Tibial artery (tissue), 4 donors: ENCODE measurements at regions not wholly inside any gene's neighbourhood (a gene's known extent, or its start where the extent isn't known, plus 50 kb on each side); places are given as distances from the start of the nearest gene placed in this dataset.
"Not testable (repeated sequence)": the region's sequence is repeated elsewhere in the genome, so short reads cannot be mapped to it uniquely, and the experiment has no call there.

Source experiments
- DNase-seq, 2 donors: peaks; one replicate each; pipeline ENCODE4 v3.0.0-alpha.2; 2019
- H3K27ac ChIP-seq, 2 donors: fragments of 200-600 bp; sonication (generic) in 1 of 2; 1 replicate in 1 of 2; 2 replicates in 1 of 2; pipeline ENCODE4 v1.5.1; 2018 to 2019; ENCODE audit warnings: mild to moderate bottlenecking in 1 of 2
- H3K27me3 ChIP-seq, 2 donors: fragments of 200-600 bp; sonication (generic) in 1 of 2; one replicate each; pipeline versions ENCODE4 v1.5.1 to v1.6.0; 2016 to 2019
- H3K36me3 ChIP-seq, 3 donors: fragments of 200-600 bp; sonication (generic) in 2 of 3; one replicate each; pipeline ENCODE4 v1.5.1; 2016 to 2019; ENCODE audit warnings: mild to moderate bottlenecking in 2 of 3
- H3K4me1 ChIP-seq, 4 donors: fragments of 200-600 bp; sonication (generic) in 2 of 4; 1 replicate in 3 of 4; 2 replicates in 1 of 4; pipeline ENCODE4 v1.5.1; 2016 to 2019
- H3K4me3 ChIP-seq, 2 donors: fragments of 200-600 bp; sonication (generic) in 1 of 2; 1 replicate in 1 of 2; 2 replicates in 1 of 2; pipeline ENCODE4 v1.5.1; 2018 to 2019; ENCODE audit warnings: mild to moderate bottlenecking in 2 of 2
- H3K9me3 ChIP-seq, 3 donors: fragments of 200-600 bp; sonication (generic) in 1 of 3; one replicate each; pipeline ENCODE4 v1.5.1; 2016 to 2019
- intact Hi-C: fragments of 100-400 bp; cut with DNase I; formaldehyde crosslinking; loops from one replicate; pipeline ENCODE4 v1.15.0; 2023; ENCODE audit warnings: low total_unique reads
- TF ChIP-seq, protein P1 (sequence below), 2 experiments: fragments of 200-600 bp in 1 of 2; fragments of 450-650 bp in 1 of 2; IDR thresholded peaks; one replicate each; pipeline ENCODE4 v1.5.1; 2017 to 2019; ENCODE audit warnings: antibody characterized with exemption in 2 of 2, mild to moderate bottlenecking in 1 of 2, moderate library complexity in 1 of 2

DNA sequence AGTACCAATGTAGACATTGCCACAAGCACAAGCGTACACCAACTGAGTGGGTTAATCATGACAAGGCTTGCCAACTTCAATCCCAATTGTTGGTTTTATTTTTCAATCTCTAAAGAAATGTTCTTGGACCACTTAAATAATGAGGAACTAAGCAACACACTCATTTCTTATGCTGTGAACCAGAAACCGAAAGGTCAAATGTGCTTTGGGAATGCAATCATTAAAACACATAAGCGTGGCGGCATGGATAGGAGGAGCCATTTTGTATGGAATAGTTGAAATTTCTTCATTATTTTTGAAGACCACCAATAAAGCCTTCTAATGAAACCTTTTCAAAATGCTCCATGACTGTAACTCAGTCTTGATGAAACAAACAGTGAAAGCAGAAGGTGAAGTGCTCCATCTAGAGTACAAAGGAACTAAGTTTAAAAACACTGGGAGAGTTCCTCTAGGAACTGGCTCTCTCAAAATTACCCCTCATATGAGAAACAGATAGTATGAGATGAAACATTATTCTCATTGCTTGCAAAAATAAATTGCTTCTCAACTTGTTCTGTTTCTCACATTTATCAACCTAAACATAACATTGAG is 113.2 kb upstream of the CHST9 start:
- Histone ChIP-seq H3K27ac (no peak overlapping the region), H3K4me1 (no peaks in the 10 kb centered on the region), H3K9me3 (no peaks in the 10 kb centered on the region), H3K27me3 (no peaks in the 10 kb centered on the region), H3K4me3 (no peak overlapping the region), H3K36me3 (no peaks in the 10 kb centered on the region)
- TF ChIP-seq, protein P1, sequence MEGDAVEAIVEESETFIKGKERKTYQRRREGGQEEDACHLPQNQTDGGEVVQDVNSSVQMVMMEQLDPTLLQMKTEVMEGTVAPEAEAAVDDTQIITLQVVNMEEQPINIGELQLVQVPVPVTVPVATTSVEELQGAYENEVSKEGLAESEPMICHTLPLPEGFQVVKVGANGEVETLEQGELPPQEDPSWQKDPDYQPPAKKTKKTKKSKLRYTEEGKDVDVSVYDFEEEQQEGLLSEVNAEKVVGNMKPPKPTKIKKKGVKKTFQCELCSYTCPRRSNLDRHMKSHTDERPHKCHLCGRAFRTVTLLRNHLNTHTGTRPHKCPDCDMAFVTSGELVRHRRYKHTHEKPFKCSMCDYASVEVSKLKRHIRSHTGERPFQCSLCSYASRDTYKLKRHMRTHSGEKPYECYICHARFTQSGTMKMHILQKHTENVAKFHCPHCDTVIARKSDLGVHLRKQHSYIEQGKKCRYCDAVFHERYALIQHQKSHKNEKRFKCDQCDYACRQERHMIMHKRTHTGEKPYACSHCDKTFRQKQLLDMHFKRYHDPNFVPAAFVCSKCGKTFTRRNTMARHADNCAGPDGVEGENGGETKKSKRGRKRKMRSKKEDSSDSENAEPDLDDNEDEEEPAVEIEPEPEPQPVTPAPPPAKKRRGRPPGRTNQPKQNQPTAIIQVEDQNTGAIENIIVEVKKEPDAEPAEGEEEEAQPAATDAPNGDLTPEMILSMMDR (IDR thresholded peaks at IDR 0.05) = no peak
- no peak for DNase-seq
- intact Hi-C loops = no loop called here

DNA sequence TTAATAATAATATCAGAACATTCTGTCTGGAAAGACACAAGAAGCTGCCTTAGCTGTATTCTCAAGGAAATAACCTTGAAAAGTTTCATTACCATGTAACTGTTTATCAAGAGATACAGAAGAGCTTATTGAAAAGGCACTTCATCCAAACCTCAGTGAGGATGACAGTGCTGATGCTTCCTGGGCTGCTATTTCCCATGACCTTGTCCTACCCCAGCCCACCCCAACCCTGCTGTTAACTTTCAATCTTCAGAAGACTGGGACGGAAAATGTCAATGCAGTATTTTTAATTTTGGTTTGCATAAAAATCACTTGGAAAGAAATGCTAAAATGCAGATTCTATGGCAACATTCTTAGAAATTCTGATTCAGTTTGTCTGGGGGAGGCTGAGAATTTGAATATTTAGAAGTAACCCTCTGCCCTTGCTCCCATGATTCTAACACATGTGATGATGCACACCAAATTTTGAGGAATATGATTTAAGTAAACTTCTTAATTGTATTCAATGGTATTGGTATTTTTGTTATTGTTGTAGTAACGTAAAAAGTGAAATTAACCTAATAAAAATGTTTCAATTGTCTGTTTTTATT is 101.0 kb upstream of the CHST9 start:
- not testable (repeated sequence) for H3K36me3 ChIP-seq, H3K4me1 ChIP-seq, DNase-seq, H3K9me3 ChIP-seq, H3K27me3 ChIP-seq, H3K27ac ChIP-seq, H3K4me3 ChIP-seq
- intact Hi-C loops = loop anchor here (5.0 kb wide), 1 partner anchor 51 kb away; no protein-coding TSS in a partner anchor

DNA sequence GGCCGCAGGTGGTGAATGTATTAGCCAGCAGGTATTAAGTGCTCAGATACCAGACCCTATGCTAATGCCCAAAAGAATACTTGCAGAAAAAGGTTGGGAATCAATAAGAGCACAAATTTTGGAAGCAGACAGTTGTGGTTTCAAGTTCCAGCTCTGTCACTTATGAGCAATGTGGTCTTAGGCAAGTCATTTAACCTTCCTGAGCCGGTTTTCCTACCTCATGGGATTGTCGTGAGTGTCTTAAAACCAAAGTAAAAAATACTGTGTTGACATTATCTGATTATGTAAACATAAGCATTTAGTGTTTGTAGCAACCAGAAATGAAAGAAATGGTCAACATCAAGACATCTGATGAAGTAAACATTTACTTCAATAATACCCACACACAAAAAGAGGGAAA is 93.0 kb upstream of the CHST9 start:
- TF ChIP-seq, protein P1 (IDR thresholded peaks at IDR 0.05) = no peak
- Histone ChIP-seq H3K27ac (no peak overlapping the region), H3K4me3 (no peak overlapping the region), H3K27me3 (no peaks in the 10 kb centered on the region), H3K9me3 (no peaks in the 10 kb centered on the region), H3K36me3 (no peaks in the 10 kb centered on the region), H3K4me1 (no peaks in the 10 kb centered on the region)
- intact Hi-C loops = no loop called here
- no peak for DNase-seq

DNA sequence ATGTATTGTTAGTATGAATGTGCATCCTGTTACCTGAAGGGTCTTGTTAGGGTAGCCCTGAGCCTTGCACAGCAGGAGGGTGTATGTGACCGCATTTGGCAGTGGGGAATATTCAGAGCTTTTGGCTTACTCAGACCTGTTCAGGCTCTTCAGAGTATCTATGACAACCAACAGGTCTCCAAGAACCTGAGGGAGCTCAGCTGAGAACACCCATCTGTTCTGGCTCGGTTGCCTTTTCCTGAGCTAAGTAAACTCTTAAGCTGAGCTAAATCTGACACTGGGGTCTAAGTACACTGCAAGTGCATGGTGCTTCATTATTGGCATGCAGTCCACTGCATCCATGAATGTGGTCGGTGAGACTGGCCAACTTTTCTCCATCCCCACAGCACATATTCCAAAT is 92.4 kb upstream of the CHST9 start:
- Histone ChIP-seq H3K9me3 (no peaks in the 10 kb centered on the region), H3K27me3 (no peaks in the 10 kb centered on the region), H3K36me3 (no peaks in the 10 kb centered on the region), H3K4me3 (no peak overlapping the region), H3K27ac (no peak overlapping the region), H3K4me1 (no peaks in the 10 kb centered on the region)
- no peak for DNase-seq
- intact Hi-C loops = no loop called here
- TF ChIP-seq, protein P1 (IDR thresholded peaks at IDR 0.05) = no peak

DNA sequence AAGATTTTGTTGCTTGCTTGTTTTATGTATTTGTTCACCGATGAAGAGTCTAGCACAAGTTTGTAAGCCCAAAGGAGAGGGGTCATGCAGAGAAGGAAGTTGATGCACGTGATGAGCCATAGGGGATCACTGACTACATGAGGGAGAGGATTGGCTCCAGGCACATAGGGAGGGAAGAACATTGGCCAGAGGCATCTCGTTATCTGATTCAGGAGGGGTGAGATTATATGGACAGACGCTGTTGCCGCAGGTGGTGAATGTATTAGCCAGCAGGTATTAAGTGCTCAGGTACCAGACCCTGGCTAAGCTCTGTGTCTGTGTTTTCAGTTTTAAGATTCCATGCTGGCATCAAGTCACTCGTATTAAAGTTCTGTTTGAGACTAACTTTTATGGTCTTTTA is 91.8 kb upstream of the CHST9 start:
- Histone ChIP-seq H3K36me3 (no peaks in the 10 kb centered on the region), H3K4me1 (no peaks in the 10 kb centered on the region), H3K9me3 (no peaks in the 10 kb centered on the region), H3K27me3 (no peaks in the 10 kb centered on the region), H3K27ac (no peak overlapping the region), H3K4me3 (no peak overlapping the region)
- DNase-seq = no peak
- intact Hi-C loops = no loop called here
- TF ChIP-seq, protein P1 (IDR thresholded peaks at IDR 0.05) = no peak

DNA sequence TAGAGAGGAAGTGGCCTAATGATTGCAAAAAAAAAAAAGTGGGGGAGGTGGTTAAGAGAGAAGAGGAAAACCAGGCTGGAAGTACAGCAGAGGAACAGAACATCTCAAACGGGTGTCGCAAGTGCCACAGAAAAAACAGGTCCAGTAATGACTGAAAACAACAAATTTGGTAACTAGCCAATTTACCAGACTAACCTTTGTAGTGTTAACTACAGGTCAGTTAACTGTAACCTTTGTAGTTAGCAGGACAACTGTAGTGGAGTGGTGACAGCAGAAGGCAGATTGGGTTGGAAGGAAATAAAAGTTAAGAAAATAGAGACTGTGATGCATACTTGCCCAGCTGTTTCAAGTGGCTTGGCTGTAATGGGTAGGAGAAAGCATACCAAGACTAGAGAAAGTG is 91.4 kb upstream of the CHST9 start:
- intact Hi-C loops = no loop called here
- H3K4me1 ChIP-seq = no peaks in the 10 kb centered on the region
- H3K27ac ChIP-seq = no peak overlapping the region
- DNase-seq = no peak
- H3K4me3 ChIP-seq = no peak overlapping the region
- H3K36me3 ChIP-seq = no peaks in the 10 kb centered on the region
- no peaks in the 10 kb centered on the region for H3K9me3 ChIP-seq
- TF ChIP-seq, protein P1 (IDR thresholded peaks at IDR 0.05) = no peak
- no peaks in the 10 kb centered on the region for H3K27me3 ChIP-seq
